Heart left ventricle (tissue), 16 donors: ENCODE measurements at regions not wholly inside any gene's neighbourhood (a gene's known extent, or its start where the extent isn't known, plus 50 kb on each side); places are given as distances from the start of the nearest gene placed in this dataset.

ENCODE experiments used
- ATAC-seq, 4 donors: fragments of 200-7000 bp; cut with Tn5 transposase; one replicate each; pipeline ENCODE4 v1.9.1; 2020 to 2022; ENCODE audit warnings: moderate library complexity in 4 of 4, mild to moderate bottlenecking in 3 of 4, moderate number of reproducible peaks in 1 of 4
- DNase-seq, 5 donors: peaks; one replicate each; pipeline ENCODE4 v3.0.0-alpha.2; 2020
- H3K27ac ChIP-seq, 12 donors: fragments of 200-600 bp; sonication (generic) in 4 of 12; one replicate each; pipeline versions ENCODE4 v1.5.0 to v1.8.0; 2016 to 2022; ENCODE audit warnings: mild to moderate bottlenecking in 2 of 12
- H3K27me3 ChIP-seq, 9 donors: fragments of 200-600 bp; sonication (generic) in 2 of 9; one replicate each; pipeline versions ENCODE4 v1.5.1 to v1.8.0; 2016 to 2022; ENCODE audit warnings: mild to moderate bottlenecking in 3 of 9
- H3K36me3 ChIP-seq, 9 donors: fragments of 200-600 bp; sonication (generic) in 2 of 9; one replicate each; pipeline versions ENCODE4 v1.5.0 to v1.8.0; 2018 to 2022; ENCODE audit warnings: mild to moderate bottlenecking in 2 of 9
- H3K4me1 ChIP-seq, 12 donors: fragments of 200-600 bp; sonication (generic) in 4 of 12; one replicate each; pipeline versions ENCODE4 v1.5.0 to v1.8.0; 2016 to 2022; ENCODE audit warnings: mild to moderate bottlenecking in 3 of 12
- H3K4me3 ChIP-seq, 12 donors: fragments of 200-600 bp; sonication (generic) in 4 of 12; one replicate each; pipeline versions ENCODE4 v1.5.0 to v1.8.0; 2017 to 2022; ENCODE audit warnings: mild to moderate bottlenecking in 9 of 12, moderate library complexity in 4 of 12
- H3K9me3 ChIP-seq, 12 donors: fragments of 200-600 bp; sonication (generic) in 4 of 12; one replicate each; pipeline versions ENCODE4 v1.5.0 to v1.8.0; 2016 to 2022; ENCODE audit warnings: mild to moderate bottlenecking in 1 of 12
- CTCF ChIP-seq, 12 donors: fragments of 200-600 bp; sonication (generic) in 4 of 12; IDR thresholded peaks; one replicate each; pipeline versions ENCODE4 v1.5.0 to v1.8.0; 2018 to 2022; ENCODE audit warnings: antibody characterized with exemption in 12 of 12, mild to moderate bottlenecking in 5 of 12
- POLR2A ChIP-seq, 2 donors: fragments of 450-650 bp; IDR thresholded peaks; one replicate each; pipeline ENCODE4 v1.6.1; 2017; ENCODE audit warnings: antibody characterized with exemption in 2 of 2, mild to moderate bottlenecking in 2 of 2, moderate library complexity in 2 of 2
- WGBS, 4 donors: extraction: QIAGEN DNeasy Blood & Tissue Kit in 2 of 4; methylation state at CpG; one replicate each; pipeline versions ENCODE4 v1.1.5 to v1.1.7; 2013 to 2018; 5-methylcytosine and 5-hydroxymethylcytosine counted together
- intact Hi-C, 10 donors: fragments of 100-400 bp; cut with DNase I; formaldehyde crosslinking; loops; one replicate each; pipeline versions ENCODE4 v1.11.1 to v1.14.2; 2022
- donor health status: ischemic (EF 13 %, LVEDD 7.1; RV severe dilation, severe dysfunction).
- donor health status: healthy with polysubstance abuse.
- donor health status: DM: no; HTN: yes; CAD: no.
- donor health status: DM: no; HTN: no; CAD: no.
- donor health status: ischemic (EF 25% LVEDD 6.9; RV normal size, moderate dysfunction).
- donor health status: ischemic (EF 25% LVEDD 5.7; RV mildly dilated, moderate dysfunction).
- donor health status: healthy.
- donor health status: DM: yes; HTN: yes; CAD: no.
- donor health status: ischemic (EF 35%, LVEDD 5.7; RV mildly dilated, moderate dysfunction).
- donor health status: nonischemic (EF 11% LVEDD 7.7; RV severe dilation, severe dysfunction).
- donor health status: DM: yes; HTN: yes; CAD: no.
- donor health status: PGD.
- donor health status: ischemic (EF 29% LVEDD 5.4; RV normal size, mild dysfunction).
- donor health status: nonischemic (EF 23%, LVEDD 6.1; RV moderate dilation, normal function).

- no peak overlapping the region for H3K4me3 ChIP-seq
- no peak for DNase-seq
- no peaks in the 10 kb centered on the region for H3K4me1 ChIP-seq
- no peak for ATAC-seq
- TF ChIP-seq CTCF (IDR thresholded peaks at IDR 0.05) (no peak), POLR2A (IDR thresholded peaks at IDR 0.05) (no peak)
- no peaks in the 10 kb centered on the region for H3K27me3 ChIP-seq
- H3K27ac ChIP-seq = no peak overlapping the region
- H3K36me3 ChIP-seq = no peaks in the 10 kb centered on the region
- no peaks in the 10 kb centered on the region for H3K9me3 ChIP-seq
- intact Hi-C loops = no loop called here
Observed at GRCh38 chr10:9068003-9068402, 1013.5 kb downstream of the GATA3 start.

- no peak for TF ChIP-seq CTCF (IDR thresholded peaks at IDR 0.05)
- TF ChIP-seq POLR2A (IDR thresholded peaks at IDR 0.05) = no peak
- ATAC-seq (no peak), DNase-seq (no peak)
- Histone ChIP-seq H3K4me1 (no peaks in the 10 kb centered on the region), H3K27me3 (no peaks in the 10 kb centered on the region), H3K9me3 (no peaks in the 10 kb centered on the region), H3K4me3 (no peak overlapping the region), H3K27ac (no peak overlapping the region), H3K36me3 (no peaks in the 10 kb centered on the region)
- intact Hi-C loops = no loop called here
- 89 to 91% (median 90%) methylated on average over 4 of the region's 4 CpGs for WGBS, 4 donors
Observed at GRCh38 chr10:9069136-9069535, 1014.6 kb downstream of the GATA3 start.

- TF ChIP-seq POLR2A (IDR thresholded peaks at IDR 0.05) (no peak), CTCF (IDR thresholded peaks at IDR 0.05) (no peak)
- intact Hi-C loops = no loop called here
- 49 to 67% (median 62%) methylated on average over 1 of the region's 1 CpG for WGBS, 4 donors
Observed at GRCh38 chr10:9075420-9075819, 1020.9 kb downstream of the GATA3 start.

GRCh38 chr10:9076066-9076465, 1021.6 kb downstream of the GATA3 start:
- Histone ChIP-seq H3K36me3 (no peaks in the 10 kb centered on the region), H3K4me1 (no peaks in the 10 kb centered on the region), H3K4me3 (no peak overlapping the region), H3K9me3 (peaks cover 0 to 2% (median 0%) of the 10 kb centered on the region in 12 donors), H3K27me3 (no peaks in the 10 kb centered on the region), H3K27ac (no peak overlapping the region)
- WGBS, 4 donors = 52 to 56% (median 55%) methylated on average over 2 of the region's 2 CpGs
- no peak for ATAC-seq
- no peak for DNase-seq
- no peak for TF ChIP-seq POLR2A (IDR thresholded peaks at IDR 0.05)
- TF ChIP-seq CTCF (IDR thresholded peaks at IDR 0.05) = no peak
- intact Hi-C loops = no loop called here

More at GRCh38 chr10:9075420-9075819, 1020.9 kb downstream of the GATA3 start:
- H3K36me3 ChIP-seq = no peaks in the 10 kb centered on the region
- DNase-seq (no peak), ATAC-seq (no peak)
- no peak overlapping the region for H3K4me3 ChIP-seq
- H3K4me1 ChIP-seq = no peaks in the 10 kb centered on the region
- no peaks in the 10 kb centered on the region for H3K27me3 ChIP-seq
- no peak overlapping the region for H3K27ac ChIP-seq
- H3K9me3 ChIP-seq = peaks cover 0 to 2% (median 0%) of the 10 kb centered on the region in 12 donors
